RWPE2 (cell line): ENCODE measurements at regions not wholly inside any gene's neighbourhood (a gene's known extent, or its start where the extent isn't known, plus 50 kb on each side); places are given as distances from the start of the nearest gene placed in this dataset.
A peak's percentile ranks its signal among the peaks of the same experiment; 100 is the strongest.

Source experiments
- ATAC-seq: fragments of 200-7000 bp; cut with Tn5 transposase; 3 replicates; pipeline ENCODE4 v1.9.1; 2021; ENCODE audit warnings: low read depth
- DNase-seq: peaks from one replicate; pipeline ENCODE4 v3.0.0-alpha.2; 2020; ENCODE audit warnings: low spot score
- H3K27ac ChIP-seq: fragments of 450-650 bp; 2 replicates; pipeline ENCODE4 v1.5.1; 2017; ENCODE audit warnings: mild to moderate bottlenecking; ENCODE audit not compliant: poor library complexity, severe bottlenecking
- H3K27me3 ChIP-seq: fragments of 250-450 bp; sonication (Bioruptor Pico); 2 replicates; pipeline ENCODE4 v1.5.1; 2021; ENCODE audit warnings: mild to moderate bottlenecking, moderate library complexity; ENCODE audit not compliant: insufficient read depth, poor library complexity, severe bottlenecking
- H3K36me3 ChIP-seq: fragments of 250-450 bp; sonication (Bioruptor Pico); 2 replicates; pipeline ENCODE4 v1.5.1; 2020; ENCODE audit warnings: low read depth, mild to moderate bottlenecking, moderate library complexity
- H3K4me1 ChIP-seq: fragments of 250-450 bp; sonication (Bioruptor Pico); 2 replicates; pipeline ENCODE4 v1.5.1; 2021; ENCODE audit warnings: mild to moderate bottlenecking, moderate library complexity; ENCODE audit not compliant: insufficient read depth, poor library complexity, severe bottlenecking
- H3K4me3 ChIP-seq: fragments of 250-450 bp; sonication (Bioruptor Pico); 2 replicates; pipeline ENCODE4 v1.5.1; 2021; ENCODE audit warnings: mild to moderate bottlenecking, moderate library complexity; ENCODE audit not compliant: severe bottlenecking
- H3K9me3 ChIP-seq: fragments of 250-450 bp; sonication (Bioruptor Pico); 2 replicates; pipeline ENCODE4 v1.5.1; 2021; ENCODE audit warnings: mild to moderate bottlenecking, moderate library complexity; ENCODE audit not compliant: severe bottlenecking
- CTCF ChIP-seq: fragments of 450-650 bp; IDR thresholded peaks from one replicate; pipeline ENCODE4 v1.5.1; 2017; ENCODE audit warnings: mild to moderate bottlenecking, moderate library complexity; ENCODE audit not compliant: poor library complexity, severe bottlenecking

- no peak for DNase-seq
- no peak for ATAC-seq
- Histone ChIP-seq H3K27ac (no peak overlapping the region), H3K4me1 (no peaks in the 10 kb centered on the region), H3K4me3 (no peak overlapping the region), H3K27me3 (no peaks in the 10 kb centered on the region), H3K9me3 (no peaks in the 10 kb centered on the region), H3K36me3 (no peaks in the 10 kb centered on the region)
- TF ChIP-seq CTCF = no peak
Observed at GRCh38 chrX:13256603-13257002, 63.2 kb downstream of the ATXN3L start.

- Histone ChIP-seq H3K4me3 (no peak overlapping the region), H3K27ac (no peak overlapping the region), H3K4me1 (no peaks in the 10 kb centered on the region), H3K9me3 (no peaks in the 10 kb centered on the region), H3K27me3 (no peaks in the 10 kb centered on the region), H3K36me3 (no peaks in the 10 kb centered on the region)
- no peak for TF ChIP-seq CTCF
- ATAC-seq (no peak), DNase-seq (no peak)
Observed at GRCh38 chrX:13254870-13255269, 65.0 kb downstream of the ATXN3L start.

- no peaks in the 10 kb centered on the region for H3K4me1 ChIP-seq
- H3K4me3 ChIP-seq = no peak overlapping the region
- no peaks in the 10 kb centered on the region for H3K27me3 ChIP-seq
- ATAC-seq (peak; percentile 73), DNase-seq (no peak)
- peak; percentile 24 for TF ChIP-seq CTCF
- no peaks in the 10 kb centered on the region for H3K9me3 ChIP-seq
- no peaks in the 10 kb centered on the region for H3K36me3 ChIP-seq
- H3K27ac ChIP-seq = no peak overlapping the region
Observed at GRCh38 chrX:13254076-13254785, 65.6 kb downstream of the ATXN3L start.

GRCh38 chrX:13253223-13253622, 66.6 kb downstream of the ATXN3L start:
- no peaks in the 10 kb centered on the region for H3K27me3 ChIP-seq
- H3K4me1 ChIP-seq = no peaks in the 10 kb centered on the region
- H3K36me3 ChIP-seq = no peaks in the 10 kb centered on the region
- no peak overlapping the region for H3K4me3 ChIP-seq
- no peak overlapping the region for H3K27ac ChIP-seq
- ATAC-seq (no peak), DNase-seq (no peak)
- no peak for TF ChIP-seq CTCF
- no peaks in the 10 kb centered on the region for H3K9me3 ChIP-seq

- H3K9me3 ChIP-seq = no peaks in the 10 kb centered on the region
- TF ChIP-seq CTCF = no peak
- H3K4me1 ChIP-seq = no peaks in the 10 kb centered on the region
- no peak overlapping the region for H3K4me3 ChIP-seq
- ATAC-seq (no peak), DNase-seq (no peak)
- H3K27ac ChIP-seq = no peak overlapping the region
- H3K27me3 ChIP-seq = no peaks in the 10 kb centered on the region
- H3K36me3 ChIP-seq = no peaks in the 10 kb centered on the region
Observed at GRCh38 chrX:13252726-13253125, 67.1 kb downstream of the ATXN3L start.
